GM19468 (cell line): ENCODE measurements at regions not wholly inside any gene's neighbourhood (a gene's known extent, or its start where the extent isn't known, plus 50 kb on each side); places are given as distances from the start of the nearest gene placed in this dataset.
"Not testable (repeated sequence)": the region's sequence is repeated elsewhere in the genome, so short reads cannot be mapped to it uniquely, and the experiment has no call there.

Source experiments
- ATAC-seq: cut with Tn5 transposase; IDR thresholded peaks from one replicate; pipeline ENCODE4 v1.9.1; 2021; ENCODE audit warnings: mild to moderate bottlenecking, moderate library complexity, moderate number of reproducible peaks; ENCODE audit not compliant: unreplicated experiment; ENCODE audit errors: extremely low read depth

DNA sequence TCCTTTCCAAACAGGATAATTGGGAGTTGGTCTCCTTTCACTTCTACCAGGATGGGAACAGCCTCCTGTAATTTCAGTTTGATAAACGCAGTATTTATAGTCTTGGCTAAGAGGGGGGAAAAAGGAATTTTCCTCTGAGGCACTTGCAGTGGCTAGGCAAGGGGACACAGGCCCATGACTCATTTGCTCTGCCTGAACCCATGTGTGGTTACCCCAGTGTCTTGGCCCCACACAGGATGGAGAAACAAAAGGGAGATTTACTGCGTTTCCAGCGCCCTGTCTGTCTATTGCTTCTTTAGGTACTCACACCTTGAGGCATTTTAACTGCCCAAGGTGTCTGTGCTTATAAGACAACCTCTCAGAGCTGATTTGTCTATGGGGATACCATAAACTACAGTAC lies 74.8 kb upstream of the NEDD9 start:
- no peak for ATAC-seq

DNA sequence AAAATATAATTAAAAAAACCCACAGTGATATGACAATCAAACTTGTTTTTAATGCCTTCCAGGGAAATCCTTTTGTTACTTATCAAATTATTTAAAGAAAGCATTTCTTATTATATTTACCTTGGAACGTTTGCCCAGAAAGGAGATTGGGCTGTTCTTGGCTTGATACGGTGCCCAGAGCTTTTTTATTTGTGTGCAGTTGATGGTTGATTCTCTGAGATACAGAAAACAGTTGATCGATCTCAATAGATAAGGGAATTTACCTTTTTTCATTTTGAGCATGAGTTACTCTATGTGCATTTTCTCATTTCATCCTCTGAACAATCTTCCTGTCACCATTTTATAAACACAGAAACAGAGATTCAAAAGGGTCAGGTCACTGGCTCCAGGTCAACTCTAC lies 72.5 kb upstream of the NEDD9 start:
- ATAC-seq = no peak

GRCh38 chr6:11299876-11300428 lies 67.5 kb upstream of the NEDD9 start:
- ATAC-seq = not testable (repeated sequence)

GRCh38 chr6:11299421-11299784 lies 66.9 kb upstream of the NEDD9 start:
- ATAC-seq = not testable (repeated sequence)

- no peak for ATAC-seq
Observed at GRCh38 chr6:11298651-11299420, 66.4 kb upstream of the NEDD9 start.

- ATAC-seq = no peak
Observed at GRCh38 chr6:11297376-11297729, 64.9 kb upstream of the NEDD9 start.

DNA sequence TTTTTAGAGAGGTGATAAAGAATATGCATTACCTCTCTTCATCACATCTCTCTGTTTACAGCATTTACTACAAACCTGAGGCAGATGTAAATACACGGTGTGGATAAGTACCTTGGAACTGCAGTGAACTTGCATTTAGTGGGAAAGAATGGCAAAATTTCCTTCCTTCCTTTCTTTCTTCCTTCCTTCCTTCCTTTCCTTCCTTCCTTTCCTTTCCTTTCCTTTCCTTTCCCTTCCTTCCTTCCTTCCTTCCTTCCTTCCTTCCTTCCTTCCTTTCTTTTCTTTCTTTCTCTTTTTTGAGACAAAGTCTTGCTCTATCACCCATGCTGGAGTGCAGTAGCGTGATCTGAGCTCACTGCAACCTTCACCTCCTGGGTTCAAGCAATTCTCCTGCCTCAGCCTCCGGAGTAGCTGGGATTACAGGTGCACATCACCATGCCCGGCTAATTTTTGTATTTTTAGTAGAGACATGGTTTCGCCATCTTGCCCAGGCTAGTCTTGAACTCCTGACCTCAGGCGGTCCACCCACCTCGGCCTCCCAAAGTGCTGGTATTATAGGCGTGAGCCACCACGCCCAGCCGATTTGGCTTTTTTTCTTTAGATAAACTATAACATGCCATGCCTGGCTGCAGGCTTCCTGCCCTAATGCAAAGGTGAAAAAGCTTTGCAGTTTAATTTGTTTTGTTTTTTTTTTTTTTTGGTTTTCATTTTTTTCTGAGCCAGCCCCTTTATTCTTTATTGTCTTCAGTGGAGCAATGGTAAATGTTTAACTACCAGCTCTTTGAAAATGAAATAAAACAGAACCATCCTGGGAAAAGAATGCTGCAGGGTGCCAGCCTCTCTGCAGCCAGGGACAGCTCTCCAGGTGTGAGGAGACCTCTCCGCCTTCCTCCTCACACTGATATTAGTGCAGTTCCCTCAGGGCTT lies 64.2 kb upstream of the NEDD9 start:
- no peak for ATAC-seq

DNA sequence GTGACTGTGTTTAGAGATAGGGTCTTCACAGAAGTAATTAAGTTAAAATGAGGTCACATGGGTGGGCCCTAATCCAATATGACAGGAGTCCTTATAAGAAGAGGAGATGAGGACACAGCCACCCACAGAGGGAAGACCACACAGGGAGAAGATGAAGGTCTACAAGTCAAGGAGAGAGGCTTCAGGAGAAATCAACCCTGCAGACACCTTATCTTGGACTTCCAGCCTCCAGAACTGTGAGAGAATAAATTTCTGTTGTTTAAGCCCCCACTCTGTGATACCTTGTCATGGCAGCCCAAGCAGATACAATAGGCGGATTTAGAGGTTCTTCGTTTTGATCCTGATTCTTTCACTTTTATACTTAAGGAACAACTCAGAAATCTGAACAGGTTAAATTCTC lies 63.5 kb upstream of the NEDD9 start:
- ATAC-seq = no peak

- ATAC-seq = no peak
Observed at GRCh38 chr6:11294228-11294627, 61.8 kb upstream of the NEDD9 start.

DNA sequence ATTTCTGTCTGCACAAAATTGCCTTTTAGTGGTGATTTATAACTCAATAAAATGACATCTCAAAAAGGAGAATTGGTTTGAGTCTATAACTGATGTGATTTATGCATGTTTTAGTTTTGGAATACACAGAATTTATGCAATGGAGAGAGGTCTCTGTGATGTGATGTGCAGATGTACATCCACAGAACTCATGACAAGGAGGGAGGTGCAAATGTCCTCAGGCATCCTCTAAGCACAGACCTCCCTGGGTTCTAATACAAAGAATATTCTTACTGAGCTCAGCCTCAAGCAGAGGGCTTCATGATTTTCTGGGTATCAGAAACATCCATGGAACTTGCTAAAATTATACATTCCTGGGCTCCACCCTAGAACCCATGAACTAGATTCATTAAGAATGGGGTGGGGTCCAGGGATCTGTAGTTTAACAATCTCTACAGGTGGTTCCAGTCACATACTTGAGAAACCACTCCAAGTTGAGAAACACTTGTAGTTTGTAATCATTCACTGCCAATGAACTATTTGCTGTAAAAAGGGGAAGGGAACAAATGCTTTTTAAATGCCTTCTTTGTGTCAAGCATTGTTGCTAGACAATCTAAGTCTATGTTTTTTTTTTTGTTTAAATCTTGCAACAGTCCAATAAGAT lies 60.2 kb upstream of the NEDD9 start:
- no peak for ATAC-seq

DNA sequence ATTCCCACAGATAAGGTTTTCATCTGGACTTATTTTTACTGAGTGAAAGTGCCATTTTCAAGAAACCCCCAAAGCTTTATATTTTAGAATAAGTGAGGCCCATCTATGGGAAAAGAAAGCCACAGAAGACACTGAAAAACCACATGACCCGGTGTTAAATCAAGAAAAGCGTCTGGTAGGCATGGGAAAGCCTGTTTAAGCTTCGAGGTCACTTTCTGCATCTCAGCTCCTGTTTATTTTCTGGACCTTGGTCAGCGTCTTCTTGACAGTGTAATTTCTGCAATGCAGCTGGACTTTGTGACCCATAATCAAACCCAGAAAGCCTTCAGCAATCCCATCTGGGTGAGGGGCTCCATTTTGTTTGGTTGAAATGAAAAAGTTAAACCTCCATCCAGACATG lies 59.6 kb upstream of the NEDD9 start:
- no peak for ATAC-seq

DNA sequence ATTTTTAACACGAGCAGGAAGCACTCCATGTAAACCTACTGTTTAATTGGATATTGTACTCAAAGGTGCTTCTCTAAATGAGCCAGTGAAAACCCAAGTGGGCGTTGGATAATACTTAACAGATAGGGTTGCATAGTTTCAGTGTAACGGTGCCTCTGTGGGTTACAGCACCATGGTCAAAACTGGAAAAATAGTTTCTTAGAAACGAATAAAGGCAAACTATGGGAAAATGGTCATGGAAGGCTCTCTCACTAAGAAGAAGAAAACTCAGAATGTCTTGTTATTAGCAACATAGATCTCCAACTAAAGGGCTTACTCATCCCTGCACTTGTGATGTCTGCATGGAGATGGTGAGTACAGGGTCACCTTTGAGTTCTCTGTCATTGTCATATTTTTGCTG lies 59.1 kb upstream of the NEDD9 start:
- ATAC-seq = no peak

GRCh38 chr6:11290027-11290426 lies 57.6 kb upstream of the NEDD9 start:
- ATAC-seq = no peak

DNA sequence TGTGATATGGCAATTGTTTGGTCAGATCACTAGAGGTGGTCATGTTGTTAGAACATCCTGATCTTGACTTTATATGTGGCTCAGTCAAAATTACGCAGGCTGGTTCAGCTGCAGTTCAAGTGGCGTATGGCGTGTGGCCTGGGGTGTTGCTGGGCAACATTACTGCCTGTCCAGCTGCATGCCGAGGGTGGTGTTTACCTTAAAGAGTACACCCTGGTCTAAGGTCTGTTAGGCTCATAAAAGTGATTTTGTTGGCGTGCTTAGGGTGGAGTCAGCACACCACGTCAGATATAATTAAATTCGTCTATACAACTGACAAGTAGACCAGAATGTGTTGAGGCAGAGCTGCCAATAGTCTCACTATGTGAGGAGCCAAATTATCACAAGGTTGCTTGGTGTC lies 55.6 kb upstream of the NEDD9 start:
- no peak for ATAC-seq

GRCh38 chr6:11284996-11285395 lies 52.5 kb upstream of the NEDD9 start:
- no peak for ATAC-seq

DNA sequence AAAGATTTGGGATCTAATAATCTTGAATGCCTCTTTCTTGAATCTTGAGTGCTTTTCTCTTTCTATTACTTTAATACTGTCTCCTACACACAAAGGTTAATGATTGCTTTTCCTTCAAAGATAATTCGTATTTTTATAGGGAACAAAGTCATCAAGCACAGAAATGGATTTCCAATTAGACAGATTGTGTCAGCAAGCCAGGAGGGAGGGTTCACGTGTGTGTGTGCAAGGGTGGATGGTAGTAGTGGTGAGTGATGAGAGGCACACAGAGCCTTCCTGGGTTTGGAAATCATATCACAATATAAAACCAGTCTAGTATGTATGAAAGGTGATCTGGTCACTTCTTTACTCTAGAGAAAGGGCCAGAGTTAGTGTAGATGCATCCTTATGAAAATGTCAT lies 51.2 kb upstream of the NEDD9 start:
- no peak for ATAC-seq

GRCh38 chr6:11282875-11283274 lies 50.4 kb upstream of the NEDD9 start:
- ATAC-seq = no peak
